ENCODE measurements at regions not wholly inside any gene's neighbourhood (a gene's known extent, or its start where the extent isn't known, plus 50 kb on each side); places are given as distances from the start of the nearest gene placed in this dataset.

- Histone ChIP-seq H3K9me2 (ENCODE audit: low read depth, low read length) (no peaks in the 10 kb centered on the region), H3F3A (ENCODE audit: insufficient read depth, low read length) (no peaks in the 10 kb centered on the region), H3K79me2 (ENCODE audit: insufficient read depth, low read length) (no peaks in the 10 kb centered on the region), H2AFZ (ENCODE audit: low read length) (0 out of 2 replicates have a peak overlapping the region, but pooled peaks have one; percentile 32), H3K9ac (ENCODE audit: low read length) (no peak overlapping the region), H3K4me1 (ENCODE audit: insufficient read depth, low read length, severe bottlenecking) (peaks cover 39% of the 10 kb centered on the region), H3K27ac (ENCODE audit: low read depth, low read length, poor library complexity, severe bottlenecking) (no peak overlapping the region), H3K4me2 (ENCODE audit: low read length) (no peak overlapping the region), H3K36me3 (ENCODE audit: insufficient read depth, low read length) (no peaks in the 10 kb centered on the region), H3K9me3 (ENCODE audit: low read length) (no peaks in the 10 kb centered on the region), H4K20me1 (ENCODE audit: insufficient read depth, low read length) (no peaks in the 10 kb centered on the region), H3K4me3 (ENCODE audit: low read depth, low read length, poor library complexity, severe bottlenecking) (no peak overlapping the region), H3K27me3 (ENCODE audit: insufficient read depth, low read length) (no peaks in the 10 kb centered on the region)
- TF ChIP-seq EZH2 (IDR thresholded peaks at IDR 0.05; ENCODE audit: borderline replicate concordance, low read length), result no peak
Observed at GRCh38 chr6:141261672-141262060, 871.1 kb upstream of the GJE1 start.

GRCh38 chr6:141261016-141261671 lies 871.6 kb upstream of the GJE1 start:
- Histone ChIP-seq H3F3A (ENCODE audit: insufficient read depth, low read length) (no peaks in the 10 kb centered on the region), H3K9ac (ENCODE audit: low read length) (no peak overlapping the region), H3K9me3 (ENCODE audit: low read length) (no peaks in the 10 kb centered on the region), H3K36me3 (ENCODE audit: insufficient read depth, low read length) (no peaks in the 10 kb centered on the region), H3K9me2 (ENCODE audit: low read depth, low read length) (no peaks in the 10 kb centered on the region), H3K4me1 (ENCODE audit: insufficient read depth, low read length, severe bottlenecking) (peaks cover 34% of the 10 kb centered on the region), H3K79me2 (ENCODE audit: insufficient read depth, low read length) (no peaks in the 10 kb centered on the region), H3K4me3 (ENCODE audit: low read depth, low read length, poor library complexity, severe bottlenecking) (no peak overlapping the region), H3K27me3 (ENCODE audit: insufficient read depth, low read length) (no peaks in the 10 kb centered on the region), H3K27ac (ENCODE audit: low read depth, low read length, poor library complexity, severe bottlenecking) (no peak overlapping the region), H4K20me1 (ENCODE audit: insufficient read depth, low read length) (no peaks in the 10 kb centered on the region), H3K4me2 (ENCODE audit: low read length) (no peak overlapping the region), H2AFZ (ENCODE audit: low read length) (0 out of 2 replicates have a peak overlapping the region, but pooled peaks have one; percentile 71)
- TF ChIP-seq EZH2 (IDR thresholded peaks at IDR 0.05; ENCODE audit: borderline replicate concordance, low read length) (no peak), CTCF (IDR thresholded peaks at IDR 0.05; ENCODE audit: low read length) (no peak)

GRCh38 chr6:141260627-141261015 lies 872.1 kb upstream of the GJE1 start:
- Histone ChIP-seq H3F3A (ENCODE audit: insufficient read depth, low read length) (no peaks in the 10 kb centered on the region), H3K4me2 (ENCODE audit: low read length) (no peak overlapping the region), H4K20me1 (ENCODE audit: insufficient read depth, low read length) (no peaks in the 10 kb centered on the region), H3K27me3 (ENCODE audit: insufficient read depth, low read length) (no peaks in the 10 kb centered on the region), H3K4me3 (ENCODE audit: low read depth, low read length, poor library complexity, severe bottlenecking) (no peak overlapping the region), H3K79me2 (ENCODE audit: insufficient read depth, low read length) (no peaks in the 10 kb centered on the region), H2AFZ (ENCODE audit: low read length) (0 out of 2 replicates have a peak overlapping the region, but pooled peaks have one; percentile 71), H3K9me3 (ENCODE audit: low read length) (no peaks in the 10 kb centered on the region), H3K27ac (ENCODE audit: low read depth, low read length, poor library complexity, severe bottlenecking) (no peak overlapping the region), H3K9ac (ENCODE audit: low read length) (no peak overlapping the region), H3K9me2 (ENCODE audit: low read depth, low read length) (no peaks in the 10 kb centered on the region), H3K4me1 (ENCODE audit: insufficient read depth, low read length, severe bottlenecking) (peaks cover 31% of the 10 kb centered on the region), H3K36me3 (ENCODE audit: insufficient read depth, low read length) (no peaks in the 10 kb centered on the region)
- TF ChIP-seq EZH2 (IDR thresholded peaks at IDR 0.05; ENCODE audit: borderline replicate concordance, low read length) (no peak), CTCF (IDR thresholded peaks at IDR 0.05; ENCODE audit: low read length) (no peak)

GRCh38 chr6:141259807-141260206 lies 872.9 kb upstream of the GJE1 start:
- Histone ChIP-seq H3K9me2 (ENCODE audit: low read depth, low read length) (no peaks in the 10 kb centered on the region), H3K79me2 (ENCODE audit: insufficient read depth, low read length) (no peaks in the 10 kb centered on the region), H3K9me3 (ENCODE audit: low read length) (no peaks in the 10 kb centered on the region), H3K27ac (ENCODE audit: low read depth, low read length, poor library complexity, severe bottlenecking) (no peak overlapping the region), H3K4me3 (ENCODE audit: low read depth, low read length, poor library complexity, severe bottlenecking) (no peak overlapping the region), H3K4me2 (ENCODE audit: low read length) (no peak overlapping the region), H3K36me3 (ENCODE audit: insufficient read depth, low read length) (no peaks in the 10 kb centered on the region), H3F3A (ENCODE audit: insufficient read depth, low read length) (no peaks in the 10 kb centered on the region), H4K20me1 (ENCODE audit: insufficient read depth, low read length) (no peaks in the 10 kb centered on the region), H3K4me1 (ENCODE audit: insufficient read depth, low read length, severe bottlenecking) (peaks cover 27% of the 10 kb centered on the region), H2AFZ (ENCODE audit: low read length) (no peak overlapping the region), H3K9ac (ENCODE audit: low read length) (no peak overlapping the region), H3K27me3 (ENCODE audit: insufficient read depth, low read length) (no peaks in the 10 kb centered on the region)
- TF ChIP-seq CTCF (IDR thresholded peaks at IDR 0.05; ENCODE audit: low read length), result no peak
- no peak for TF ChIP-seq EZH2 (IDR thresholded peaks at IDR 0.05; ENCODE audit: borderline replicate concordance, low read length)
